ENCODE measurements at regions not wholly inside any gene's neighbourhood (a gene's known extent, or its start where the extent isn't known, plus 50 kb on each side); places are given as distances from the start of the nearest gene placed in this dataset.

DNA sequence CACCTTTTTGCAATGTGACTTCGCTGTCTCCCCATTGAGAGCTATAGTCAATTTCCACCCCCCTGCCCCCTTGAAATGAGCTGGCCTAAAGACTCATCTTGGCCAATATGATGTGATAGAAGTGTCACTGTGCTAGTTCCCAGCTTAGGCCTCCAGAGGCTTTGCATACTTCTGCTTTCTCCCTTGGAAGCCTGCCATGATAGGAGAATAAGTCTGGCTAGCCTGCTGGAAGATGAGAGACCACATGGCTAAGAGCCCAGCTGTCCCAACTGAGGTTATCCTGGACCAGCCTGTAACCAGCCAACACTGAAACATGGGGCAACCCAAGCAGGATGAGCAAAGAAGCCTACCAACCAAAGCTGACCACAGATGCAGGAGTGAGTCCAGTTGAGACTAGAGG, 196.9 kb downstream of the GRIN2B start:
- DNase-seq (ENCODE audit: insufficient read length, low spot score, missing footprints): no peak
- Histone ChIP-seq H3K4me2 (ENCODE audit: insufficient read depth, low read length) (no peak overlapping the region), H3K4me1 (ENCODE audit: insufficient read depth, low read length) (no peaks in the 10 kb centered on the region), H3K36me3 (ENCODE audit: insufficient read depth, low read length) (no peaks in the 10 kb centered on the region), H3K27me3 (ENCODE audit: insufficient read depth, low read length) (no peaks in the 10 kb centered on the region), H3K79me2 (ENCODE audit: insufficient read depth, low read length) (no peaks in the 10 kb centered on the region), H3K9me3 (ENCODE audit: low read depth, low read length) (no peaks in the 10 kb centered on the region), H2AFZ (ENCODE audit: low read length) (no peak overlapping the region), H3K4me3 (ENCODE audit: insufficient read depth, low read length) (no peak overlapping the region), H3K27ac (ENCODE audit: low read depth, low read length) (no peak overlapping the region), H4K20me1 (ENCODE audit: insufficient read depth, low read length) (no peaks in the 10 kb centered on the region)
- TF ChIP-seq, protein P1, sequence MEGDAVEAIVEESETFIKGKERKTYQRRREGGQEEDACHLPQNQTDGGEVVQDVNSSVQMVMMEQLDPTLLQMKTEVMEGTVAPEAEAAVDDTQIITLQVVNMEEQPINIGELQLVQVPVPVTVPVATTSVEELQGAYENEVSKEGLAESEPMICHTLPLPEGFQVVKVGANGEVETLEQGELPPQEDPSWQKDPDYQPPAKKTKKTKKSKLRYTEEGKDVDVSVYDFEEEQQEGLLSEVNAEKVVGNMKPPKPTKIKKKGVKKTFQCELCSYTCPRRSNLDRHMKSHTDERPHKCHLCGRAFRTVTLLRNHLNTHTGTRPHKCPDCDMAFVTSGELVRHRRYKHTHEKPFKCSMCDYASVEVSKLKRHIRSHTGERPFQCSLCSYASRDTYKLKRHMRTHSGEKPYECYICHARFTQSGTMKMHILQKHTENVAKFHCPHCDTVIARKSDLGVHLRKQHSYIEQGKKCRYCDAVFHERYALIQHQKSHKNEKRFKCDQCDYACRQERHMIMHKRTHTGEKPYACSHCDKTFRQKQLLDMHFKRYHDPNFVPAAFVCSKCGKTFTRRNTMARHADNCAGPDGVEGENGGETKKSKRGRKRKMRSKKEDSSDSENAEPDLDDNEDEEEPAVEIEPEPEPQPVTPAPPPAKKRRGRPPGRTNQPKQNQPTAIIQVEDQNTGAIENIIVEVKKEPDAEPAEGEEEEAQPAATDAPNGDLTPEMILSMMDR (IDR thresholded peaks at IDR 0.05; ENCODE audit: extremely low read depth, low read depth, low read length): no peak

DNA sequence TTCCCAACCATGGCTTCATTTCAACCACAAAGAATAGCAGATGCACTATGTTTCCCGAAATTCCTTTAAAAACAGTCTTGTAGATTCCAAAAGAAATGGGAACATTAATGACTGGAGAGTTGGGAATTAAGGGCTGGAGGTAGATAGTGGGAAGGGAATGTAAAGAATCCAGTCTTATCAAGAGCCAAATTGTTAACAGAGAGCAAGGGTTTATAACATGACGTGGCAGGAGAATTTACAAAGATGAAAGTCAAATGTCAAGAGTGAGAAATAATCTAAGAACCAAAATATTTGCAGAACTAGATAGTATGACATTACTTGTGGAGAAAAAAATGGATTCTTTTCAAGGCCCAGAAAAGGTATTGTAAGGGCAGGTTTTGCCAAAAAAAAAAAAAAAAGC, 200.9 kb downstream of the GRIN2B start:
- H3K9me3 ChIP-seq (ENCODE audit: low read depth, low read length): no peaks in the 10 kb centered on the region
- no peak overlapping the region for H3K4me3 ChIP-seq (ENCODE audit: insufficient read depth, low read length)
- TF ChIP-seq, protein P1 (IDR thresholded peaks at IDR 0.05; ENCODE audit: extremely low read depth, low read depth, low read length): no peak
- H3K4me1 ChIP-seq (ENCODE audit: insufficient read depth, low read length): no peaks in the 10 kb centered on the region
- H3K27me3 ChIP-seq (ENCODE audit: insufficient read depth, low read length): no peaks in the 10 kb centered on the region
- no peaks in the 10 kb centered on the region for H4K20me1 ChIP-seq (ENCODE audit: insufficient read depth, low read length)
- H3K4me2 ChIP-seq (ENCODE audit: insufficient read depth, low read length): no peak overlapping the region
- H3K36me3 ChIP-seq (ENCODE audit: insufficient read depth, low read length): no peaks in the 10 kb centered on the region
- H3K79me2 ChIP-seq (ENCODE audit: insufficient read depth, low read length): no peaks in the 10 kb centered on the region
- no peak for DNase-seq (ENCODE audit: insufficient read length, low spot score, missing footprints)
- no peak overlapping the region for H2AFZ ChIP-seq (ENCODE audit: low read length)
- H3K27ac ChIP-seq (ENCODE audit: low read depth, low read length): no peak overlapping the region

DNA sequence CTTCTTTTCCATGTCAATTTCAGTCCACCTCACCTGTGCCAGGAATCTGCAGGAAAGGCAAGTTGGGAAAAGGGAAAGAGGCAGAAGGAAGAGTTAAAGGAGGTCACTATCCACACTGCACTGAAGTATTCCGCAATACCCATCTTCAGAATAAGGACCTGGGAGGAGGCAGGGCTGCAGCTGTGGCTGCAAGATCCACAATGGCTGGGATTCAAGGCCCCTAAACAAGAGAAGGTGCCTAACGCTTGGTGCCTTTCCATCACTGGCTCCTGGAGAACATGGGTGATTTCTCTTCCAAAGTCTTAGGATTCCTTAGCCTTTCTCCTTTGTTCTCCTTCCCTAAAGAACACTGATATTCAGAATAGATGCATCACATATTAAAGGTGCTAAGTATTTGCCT, 204.0 kb downstream of the GRIN2B start:
- no peak for DNase-seq (ENCODE audit: insufficient read length, low spot score, missing footprints)
- Histone ChIP-seq H2AFZ (ENCODE audit: low read length) (no peak overlapping the region), H3K27me3 (ENCODE audit: insufficient read depth, low read length) (no peaks in the 10 kb centered on the region), H3K4me3 (ENCODE audit: insufficient read depth, low read length) (no peak overlapping the region), H3K4me1 (ENCODE audit: insufficient read depth, low read length) (no peaks in the 10 kb centered on the region), H3K27ac (ENCODE audit: low read depth, low read length) (no peak overlapping the region), H3K36me3 (ENCODE audit: insufficient read depth, low read length) (no peaks in the 10 kb centered on the region), H3K4me2 (ENCODE audit: insufficient read depth, low read length) (no peak overlapping the region), H4K20me1 (ENCODE audit: insufficient read depth, low read length) (no peaks in the 10 kb centered on the region), H3K9me3 (ENCODE audit: low read depth, low read length) (no peaks in the 10 kb centered on the region), H3K79me2 (ENCODE audit: insufficient read depth, low read length) (no peaks in the 10 kb centered on the region)
- TF ChIP-seq, protein P1 (IDR thresholded peaks at IDR 0.05; ENCODE audit: extremely low read depth, low read depth, low read length): no peak

DNA sequence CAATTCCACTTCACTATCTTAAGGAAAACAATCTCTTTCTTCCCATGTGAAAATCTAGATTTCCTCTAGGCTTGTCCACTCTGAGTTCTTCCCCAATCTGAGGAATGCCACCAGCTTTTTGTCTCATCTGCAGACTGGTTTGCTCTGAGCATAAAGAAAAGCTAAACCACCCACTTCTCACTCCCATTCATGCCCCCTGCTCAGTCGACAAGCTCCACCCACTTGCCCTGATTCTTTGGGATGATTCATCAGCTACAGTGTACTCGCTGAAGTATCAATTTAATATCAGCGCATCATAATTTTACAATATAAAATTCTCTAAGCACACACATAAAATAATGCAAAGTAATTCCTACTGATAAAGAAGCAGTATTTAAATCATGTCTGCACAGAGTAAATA, 209.1 kb downstream of the GRIN2B start:
- no peak overlapping the region for H3K4me2 ChIP-seq (ENCODE audit: insufficient read depth, low read length)
- no peak overlapping the region for H3K4me3 ChIP-seq (ENCODE audit: insufficient read depth, low read length)
- H4K20me1 ChIP-seq (ENCODE audit: insufficient read depth, low read length): no peaks in the 10 kb centered on the region
- no peaks in the 10 kb centered on the region for H3K27me3 ChIP-seq (ENCODE audit: insufficient read depth, low read length)
- H3K9me3 ChIP-seq (ENCODE audit: low read depth, low read length): no peaks in the 10 kb centered on the region
- no peaks in the 10 kb centered on the region for H3K4me1 ChIP-seq (ENCODE audit: insufficient read depth, low read length)
- H3K36me3 ChIP-seq (ENCODE audit: insufficient read depth, low read length): no peaks in the 10 kb centered on the region
- no peak overlapping the region for H2AFZ ChIP-seq (ENCODE audit: low read length)
- H3K79me2 ChIP-seq (ENCODE audit: insufficient read depth, low read length): no peaks in the 10 kb centered on the region
- TF ChIP-seq, protein P1 (IDR thresholded peaks at IDR 0.05; ENCODE audit: extremely low read depth, low read depth, low read length): no peak
- DNase-seq (ENCODE audit: insufficient read length, low spot score, missing footprints): no peak
- no peak overlapping the region for H3K27ac ChIP-seq (ENCODE audit: low read depth, low read length)

Data from osteoblast (primary cell).